ENCODE measurements at regions not wholly inside any gene's neighbourhood (a gene's known extent, or its start where the extent isn't known, plus 50 kb on each side); places are given as distances from the start of the nearest gene placed in this dataset.

GRCh38 chr1:218571491-218571890 lies 226.4 kb downstream of the TGFB2 start:
- Histone ChIP-seq H3K27ac (no peak overlapping the region), H3K36me3 (no peaks in the 10 kb centered on the region), H3K4me3 (no peak overlapping the region), H3K27me3 (no peaks in the 10 kb centered on the region), H3K9me3 (no peaks in the 10 kb centered on the region), H3K4me1 (no peaks in the 10 kb centered on the region)
- intact Hi-C loops (cut with DNase I; ENCODE audit: low total_unique reads), result no loop called here
- no peak for TF ChIP-seq CTCF (IDR thresholded peaks at IDR 0.05)
- TF ChIP-seq POLR2A (IDR thresholded peaks at IDR 0.05), result no peak
- no peak for DNase-seq

- Histone ChIP-seq H3K4me3 (no peak overlapping the region), H3K9me3 (no peaks in the 10 kb centered on the region), H3K36me3 (no peaks in the 10 kb centered on the region), H3K4me1 (no peaks in the 10 kb centered on the region), H3K27ac (no peak overlapping the region), H3K27me3 (no peaks in the 10 kb centered on the region)
- intact Hi-C loops (cut with DNase I; ENCODE audit: low total_unique reads), result no loop called here
- no peak for TF ChIP-seq POLR2A (IDR thresholded peaks at IDR 0.05)
- DNase-seq, result no peak
These were observed 226.9 kb downstream of the TGFB2 start for GRCh38 chr1:218572050-218572449.

GRCh38 chr1:218573925-218574324 lies 228.8 kb downstream of the TGFB2 start:
- no peaks in the 10 kb centered on the region for H3K36me3 ChIP-seq
- no peaks in the 10 kb centered on the region for H3K27me3 ChIP-seq
- no peak overlapping the region for H3K4me3 ChIP-seq
- H3K9me3 ChIP-seq, result no peaks in the 10 kb centered on the region
- DNase-seq, result no peak
- no peaks in the 10 kb centered on the region for H3K4me1 ChIP-seq
- TF ChIP-seq CTCF (IDR thresholded peaks at IDR 0.05), result no peak
- TF ChIP-seq POLR2A (IDR thresholded peaks at IDR 0.05), result no peak
- intact Hi-C loops (cut with DNase I; ENCODE audit: low total_unique reads), result no loop called here
- H3K27ac ChIP-seq, result no peak overlapping the region

GRCh38 chr1:218575079-218575478 lies 229.9 kb downstream of the TGFB2 start:
- no peaks in the 10 kb centered on the region for H3K27me3 ChIP-seq
- H3K9me3 ChIP-seq, result no peaks in the 10 kb centered on the region
- H3K27ac ChIP-seq, result no peak overlapping the region
- no peak for DNase-seq
- intact Hi-C loops (cut with DNase I; ENCODE audit: low total_unique reads), result no loop called here
- no peaks in the 10 kb centered on the region for H3K36me3 ChIP-seq
- no peaks in the 10 kb centered on the region for H3K4me1 ChIP-seq
- TF ChIP-seq POLR2A (IDR thresholded peaks at IDR 0.05) (no peak), CTCF (IDR thresholded peaks at IDR 0.05) (no peak)
- H3K4me3 ChIP-seq, result no peak overlapping the region

- Histone ChIP-seq H3K4me1 (no peaks in the 10 kb centered on the region), H3K4me3 (no peak overlapping the region), H3K27ac (no peak overlapping the region), H3K27me3 (no peaks in the 10 kb centered on the region), H3K36me3 (no peaks in the 10 kb centered on the region), H3K9me3 (no peaks in the 10 kb centered on the region)
- TF ChIP-seq CTCF (IDR thresholded peaks at IDR 0.05), result no peak
- no peak for TF ChIP-seq POLR2A (IDR thresholded peaks at IDR 0.05)
- DNase-seq, result no peak
- intact Hi-C loops (cut with DNase I; ENCODE audit: low total_unique reads), result no loop called here
These were observed 230.7 kb downstream of the TGFB2 start for GRCh38 chr1:218575856-218576255.

- Histone ChIP-seq H3K9me3 (no peaks in the 10 kb centered on the region), H3K4me1 (no peaks in the 10 kb centered on the region), H3K36me3 (no peaks in the 10 kb centered on the region), H3K27me3 (no peaks in the 10 kb centered on the region), H3K4me3 (no peak overlapping the region), H3K27ac (no peak overlapping the region)
- intact Hi-C loops (cut with DNase I; ENCODE audit: low total_unique reads), result no loop called here
- DNase-seq, result no peak
- TF ChIP-seq POLR2A (IDR thresholded peaks at IDR 0.05), result no peak
These were observed 237.5 kb downstream of the TGFB2 start for GRCh38 chr1:218582646-218583045.

All from uterus (tissue), 3 donors.